ENCODE measurements at regions not wholly inside any gene's neighbourhood (a gene's known extent, or its start where the extent isn't known, plus 50 kb on each side); places are given as distances from the start of the nearest gene placed in this dataset.

DNA sequence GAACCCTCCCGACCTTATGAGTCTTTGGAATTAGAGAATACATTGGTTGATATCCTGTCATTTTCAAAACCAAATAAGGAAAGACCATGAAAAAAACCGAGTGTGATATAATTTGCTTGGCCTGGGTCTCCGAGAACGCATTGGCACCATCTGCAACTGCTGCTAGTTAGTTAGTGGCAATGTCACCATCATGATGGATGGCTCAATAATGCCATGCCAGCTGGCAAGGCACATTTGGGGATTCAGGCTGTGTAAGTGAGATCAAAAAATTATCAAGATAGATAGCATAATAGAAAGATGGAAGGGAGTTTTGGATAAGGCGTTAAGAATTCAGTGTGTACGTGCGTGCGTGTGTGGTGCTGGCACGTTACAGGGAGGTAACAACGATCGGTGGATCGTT, 134.7 kb upstream of the TCERG1L start:
- H3K36me3 ChIP-seq (ENCODE audit: low read depth), result no peaks in the 10 kb centered on the region
- TF ChIP-seq, protein P1, sequence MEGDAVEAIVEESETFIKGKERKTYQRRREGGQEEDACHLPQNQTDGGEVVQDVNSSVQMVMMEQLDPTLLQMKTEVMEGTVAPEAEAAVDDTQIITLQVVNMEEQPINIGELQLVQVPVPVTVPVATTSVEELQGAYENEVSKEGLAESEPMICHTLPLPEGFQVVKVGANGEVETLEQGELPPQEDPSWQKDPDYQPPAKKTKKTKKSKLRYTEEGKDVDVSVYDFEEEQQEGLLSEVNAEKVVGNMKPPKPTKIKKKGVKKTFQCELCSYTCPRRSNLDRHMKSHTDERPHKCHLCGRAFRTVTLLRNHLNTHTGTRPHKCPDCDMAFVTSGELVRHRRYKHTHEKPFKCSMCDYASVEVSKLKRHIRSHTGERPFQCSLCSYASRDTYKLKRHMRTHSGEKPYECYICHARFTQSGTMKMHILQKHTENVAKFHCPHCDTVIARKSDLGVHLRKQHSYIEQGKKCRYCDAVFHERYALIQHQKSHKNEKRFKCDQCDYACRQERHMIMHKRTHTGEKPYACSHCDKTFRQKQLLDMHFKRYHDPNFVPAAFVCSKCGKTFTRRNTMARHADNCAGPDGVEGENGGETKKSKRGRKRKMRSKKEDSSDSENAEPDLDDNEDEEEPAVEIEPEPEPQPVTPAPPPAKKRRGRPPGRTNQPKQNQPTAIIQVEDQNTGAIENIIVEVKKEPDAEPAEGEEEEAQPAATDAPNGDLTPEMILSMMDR (IDR thresholded peaks at IDR 0.05), result no peak
- no peak for DNase-seq
- intact Hi-C loops (cut with DNase I, micrococcal nuclease), result no loop called here
- no peak for ATAC-seq
- H3K9me3 ChIP-seq, result no peaks in the 10 kb centered on the region
- H3K4me3 ChIP-seq, result no peak overlapping the region
- no peaks in the 10 kb centered on the region for H3K4me1 ChIP-seq (ENCODE audit: low read depth)

DNA sequence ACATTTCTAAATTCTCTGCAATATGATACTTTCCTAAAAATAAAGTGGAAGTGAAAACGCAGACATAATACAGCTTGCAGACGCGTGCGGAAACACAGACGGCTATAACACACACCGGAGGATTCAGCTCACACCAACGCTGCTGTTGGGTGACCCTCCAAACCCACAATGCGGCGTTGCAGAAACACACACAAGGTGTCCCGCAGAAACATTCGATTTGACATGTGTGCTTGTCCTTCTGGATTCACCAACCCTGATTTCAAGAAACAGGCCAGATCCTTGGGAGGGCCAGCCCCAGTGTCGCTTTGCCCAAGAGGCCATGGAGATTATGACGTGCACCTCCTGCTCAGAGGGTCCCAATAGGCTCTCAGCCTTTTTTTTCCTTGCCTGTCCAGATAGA, 136.7 kb upstream of the TCERG1L start:
- H3K9me3 ChIP-seq, result no peaks in the 10 kb centered on the region
- H3K4me3 ChIP-seq, result no peak overlapping the region

DNA sequence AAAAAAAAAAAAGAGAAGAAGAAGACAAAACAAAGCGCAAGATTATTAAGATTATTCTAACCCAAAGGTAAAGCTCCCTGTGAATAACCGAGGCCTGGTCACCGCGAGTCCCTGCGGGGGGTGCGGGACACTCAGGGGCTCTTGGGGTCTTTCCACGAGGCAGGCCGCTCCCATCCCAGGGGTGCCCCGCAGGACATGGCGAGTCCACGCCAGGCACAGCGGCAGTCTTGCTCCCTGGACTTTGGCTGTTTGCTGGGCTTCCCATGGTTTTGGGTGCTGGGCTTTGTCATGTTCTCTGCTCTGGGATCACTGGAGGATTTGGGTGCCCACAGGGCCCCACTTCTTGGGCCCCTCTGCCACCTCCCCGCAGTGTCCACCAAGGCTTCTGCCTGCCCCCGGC, 137.4 kb upstream of the TCERG1L start:
- intact Hi-C loops (cut with DNase I, micrococcal nuclease), result no loop called here
- no peak for ATAC-seq
- TF ChIP-seq, protein P1 (IDR thresholded peaks at IDR 0.05), result no peak
- H3K36me3 ChIP-seq (ENCODE audit: low read depth), result no peaks in the 10 kb centered on the region
- no peaks in the 10 kb centered on the region for H3K9me3 ChIP-seq
- H3K4me3 ChIP-seq, result no peak overlapping the region
- no peaks in the 10 kb centered on the region for H3K4me1 ChIP-seq (ENCODE audit: low read depth)
- DNase-seq, result no peak

More for the DNA sequence above, 136.7 kb upstream of the TCERG1L start:
- DNase-seq (no peak), ATAC-seq (no peak)
- Histone ChIP-seq H3K36me3 (ENCODE audit: low read depth) (no peaks in the 10 kb centered on the region), H3K4me1 (ENCODE audit: low read depth) (no peaks in the 10 kb centered on the region)
- TF ChIP-seq, protein P1 (IDR thresholded peaks at IDR 0.05), result no peak
- intact Hi-C loops (cut with DNase I, micrococcal nuclease), result no loop called here

DNA sequence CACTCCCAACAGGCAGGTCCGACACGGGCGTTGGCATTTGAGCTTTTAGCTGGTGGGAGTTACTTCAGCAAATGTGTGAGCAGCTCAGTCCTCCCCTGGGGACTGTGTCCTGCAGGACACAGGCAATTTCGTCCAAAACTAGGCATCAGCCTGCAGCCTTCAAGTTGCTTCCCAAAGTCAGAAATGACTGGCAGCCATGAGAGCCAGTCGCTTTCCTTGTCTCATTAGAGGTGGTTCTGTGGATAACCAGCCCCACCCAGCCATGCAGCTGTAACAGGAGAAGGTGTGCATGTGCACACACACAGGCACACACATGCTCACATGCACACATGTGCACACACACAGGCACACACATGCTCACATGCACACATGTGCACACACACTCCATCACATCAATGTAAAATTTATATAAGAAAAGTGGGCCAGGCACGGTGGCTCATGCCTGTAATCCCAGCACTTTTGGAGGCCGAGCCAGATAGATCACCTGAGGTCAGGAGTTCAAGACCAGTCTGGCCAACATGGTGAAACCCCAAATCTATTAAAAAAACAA, 138.8 kb upstream of the TCERG1L start:
- H3K36me3 ChIP-seq (ENCODE audit: low read depth), result no peaks in the 10 kb centered on the region
- no peaks in the 10 kb centered on the region for H3K4me1 ChIP-seq (ENCODE audit: low read depth)
- ATAC-seq (no peak), DNase-seq (no peak)
- TF ChIP-seq, protein P1 (IDR thresholded peaks at IDR 0.05), result no peak
- no peaks in the 10 kb centered on the region for H3K9me3 ChIP-seq
- intact Hi-C loops (cut with DNase I, micrococcal nuclease), result no loop called here
- H3K4me3 ChIP-seq, result no peak overlapping the region

DNA sequence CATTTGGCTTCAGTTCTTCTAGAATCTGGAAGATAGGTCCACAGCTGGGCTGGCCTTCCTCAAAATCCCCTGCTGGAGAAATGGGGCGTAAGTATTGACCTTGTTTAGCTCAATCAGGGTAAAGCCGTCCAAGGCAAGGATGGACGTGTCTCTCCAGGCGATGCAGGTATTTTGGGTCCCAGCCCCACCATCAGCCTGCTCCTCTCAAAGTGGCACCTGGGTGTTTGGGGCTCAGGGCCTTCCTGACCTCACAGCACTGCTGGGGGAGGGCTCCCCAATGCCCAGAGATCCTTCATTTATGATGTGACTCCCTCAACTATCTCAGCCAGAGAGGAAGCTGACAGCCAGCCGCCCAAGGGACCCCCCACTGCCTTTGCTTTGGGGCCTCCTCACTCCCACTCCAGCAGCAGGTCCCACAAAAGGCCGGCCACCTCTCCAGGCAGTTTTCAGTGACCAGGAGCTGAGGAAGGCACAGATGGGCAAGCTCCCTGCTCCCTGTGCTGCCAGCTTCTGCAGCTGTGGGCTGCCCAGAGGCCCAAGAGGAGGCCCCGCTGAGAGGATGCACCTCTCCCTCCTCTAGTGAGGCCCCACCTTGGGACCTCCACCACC, 140.0 kb upstream of the TCERG1L start:
- Histone ChIP-seq H3K9me3 (no peaks in the 10 kb centered on the region), H3K4me3 (no peak overlapping the region), H3K4me1 (ENCODE audit: low read depth) (no peaks in the 10 kb centered on the region), H3K36me3 (ENCODE audit: low read depth) (no peaks in the 10 kb centered on the region)
- DNase-seq (no peak), ATAC-seq (no peak)
- TF ChIP-seq, protein P1 (IDR thresholded peaks at IDR 0.05), result no peak
- intact Hi-C loops (cut with DNase I, micrococcal nuclease), result no loop called here

Data from mucosa of descending colon (tissue), 3 donors.